HG03558 (cell line): ENCODE measurements at regions not wholly inside any gene's neighbourhood (a gene's known extent, or its start where the extent isn't known, plus 50 kb on each side); places are given as distances from the start of the nearest gene placed in this dataset.

Experiments used
- ATAC-seq: cut with Tn5 transposase; IDR thresholded peaks from one replicate; pipeline ENCODE4 v1.9.1; 2021; ENCODE audit warnings: moderate number of reproducible peaks; ENCODE audit not compliant: unreplicated experiment; ENCODE audit errors: extremely low read depth

- ATAC-seq = no peak
Measured at GRCh38 chr18:1968801-1969498, 602.4 kb downstream of the METTL4 start.

- no peak for ATAC-seq
Measured at GRCh38 chr18:1976484-1976883, 594.8 kb downstream of the METTL4 start.

- no peak for ATAC-seq
Measured at GRCh38 chr18:1982056-1982455, 589.2 kb downstream of the METTL4 start.

DNA sequence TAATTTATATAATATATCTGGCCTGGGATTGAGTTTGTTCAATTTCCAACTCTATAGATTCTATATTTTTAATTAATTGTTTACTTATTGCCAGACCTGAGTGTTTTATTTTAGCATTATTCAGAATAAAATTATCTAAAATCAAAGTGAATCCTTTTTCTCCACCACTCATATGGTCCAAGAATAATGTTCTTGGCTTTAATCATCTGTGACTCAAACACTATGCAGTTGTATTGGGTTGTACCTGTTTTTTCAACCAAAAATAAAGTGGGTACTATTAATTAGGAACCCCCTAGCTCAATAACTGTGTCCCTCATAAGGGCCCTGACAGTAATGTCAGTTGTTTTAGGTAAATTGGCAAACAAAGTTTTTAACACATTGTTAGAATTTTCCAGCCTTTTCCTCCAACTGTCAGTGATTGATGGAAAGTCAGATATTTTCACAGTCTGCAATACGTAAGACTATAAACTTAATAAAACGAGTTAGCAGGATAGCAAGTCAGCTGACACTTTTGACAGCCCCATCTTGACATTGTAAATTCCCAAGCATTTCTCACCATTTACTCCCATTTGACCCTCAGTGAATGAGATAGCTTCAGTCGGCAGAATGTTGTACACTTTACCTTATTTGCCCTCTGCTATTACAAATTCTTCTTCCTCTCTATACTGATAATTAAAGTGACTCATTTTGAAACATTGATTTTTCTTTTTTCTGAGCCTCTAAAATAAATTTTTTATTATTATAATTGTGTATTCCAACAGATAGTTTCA is 587.4 kb downstream of the METTL4 start:
- ATAC-seq = no peak

DNA sequence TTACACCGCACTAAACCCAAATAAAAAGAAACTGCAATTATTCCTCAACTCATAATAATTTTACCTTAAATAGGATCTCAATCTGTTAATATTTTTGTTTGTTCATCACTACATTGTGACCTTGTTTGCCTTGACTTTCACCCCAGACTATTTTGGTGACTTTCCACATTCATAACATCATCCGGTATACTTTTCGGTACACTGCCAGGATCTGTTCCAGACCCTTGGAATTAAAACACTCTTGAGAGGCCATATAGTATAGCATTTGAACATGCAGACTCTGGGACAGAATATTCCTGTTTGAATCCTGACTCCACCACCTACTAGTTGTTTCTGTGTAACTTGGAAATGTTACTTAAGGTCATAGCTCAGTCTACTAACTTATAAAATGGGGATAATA is 577.4 kb downstream of the METTL4 start:
- ATAC-seq = no peak

DNA sequence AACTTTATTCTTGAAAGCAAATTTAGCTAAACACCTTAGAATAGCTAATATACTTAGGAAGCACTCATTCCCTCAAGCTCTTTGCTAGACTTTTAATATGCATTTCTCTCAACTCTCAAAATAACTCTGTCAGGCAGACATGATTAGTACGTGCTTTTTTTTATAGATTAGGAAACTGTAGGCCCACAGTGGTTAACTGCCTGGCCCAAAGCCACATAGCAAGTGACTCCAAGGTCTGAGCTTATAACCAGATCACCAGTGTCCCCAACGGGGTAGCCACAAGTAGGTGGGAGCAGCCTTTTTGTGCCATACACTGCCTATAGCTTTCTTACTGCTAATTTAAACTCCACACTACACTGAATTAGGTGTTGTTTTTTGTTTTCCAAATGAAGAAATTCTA is 576.8 kb downstream of the METTL4 start:
- no peak for ATAC-seq

- ATAC-seq = no peak
Measured at GRCh38 chr18:1995041-1995612, 576.2 kb downstream of the METTL4 start.

GRCh38 chr18:1998121-1998520 is 573.2 kb downstream of the METTL4 start:
- no peak for ATAC-seq

DNA sequence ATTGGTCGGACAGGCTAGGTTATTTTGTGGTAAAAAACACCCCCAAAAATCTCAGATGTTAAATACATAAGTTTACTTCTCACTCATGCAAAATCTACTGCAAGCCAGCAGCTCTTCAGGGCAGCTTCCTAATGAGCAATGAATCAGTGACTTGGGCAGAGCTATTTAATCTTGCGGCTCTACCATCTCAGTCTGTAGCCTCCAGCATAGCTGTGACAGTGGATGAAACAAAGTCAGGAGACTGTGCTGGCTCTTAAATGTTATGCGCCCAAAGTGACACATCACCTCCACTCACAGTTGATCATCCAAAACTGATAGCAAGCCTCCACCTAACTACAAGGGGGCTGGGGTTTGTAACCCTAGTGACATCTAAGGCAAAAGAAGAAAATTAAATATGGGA is 571.9 kb downstream of the METTL4 start:
- ATAC-seq = no peak

GRCh38 chr18:2002151-2002550 is 569.2 kb downstream of the METTL4 start:
- no peak for ATAC-seq

DNA sequence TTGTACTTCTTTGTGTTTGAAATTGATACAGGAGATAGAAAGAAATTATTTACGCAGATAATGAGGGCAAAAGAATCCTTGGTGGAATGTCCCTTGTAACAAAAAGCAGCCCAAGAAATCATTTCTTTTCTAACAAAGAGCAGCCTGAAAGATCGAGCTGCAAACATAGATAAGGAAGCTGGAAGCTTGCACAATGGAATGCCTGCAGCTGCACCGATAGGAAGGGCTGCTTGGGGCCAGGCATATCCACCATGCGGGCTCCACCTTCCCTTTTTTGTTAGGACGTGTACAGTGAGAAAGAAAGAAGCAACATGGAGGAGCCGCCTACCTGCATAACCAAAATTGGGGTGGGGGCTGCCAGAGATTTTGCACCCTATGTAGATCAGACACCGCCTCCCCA is 568.7 kb downstream of the METTL4 start:
- ATAC-seq = no peak

GRCh38 chr18:2009942-2010697 is 561.2 kb downstream of the METTL4 start:
- no peak for ATAC-seq

- ATAC-seq = no peak
Measured at GRCh38 chr18:2027016-2027415, 544.3 kb downstream of the METTL4 start.

- ATAC-seq = no peak
Measured at GRCh38 chr18:2027756-2028155, 543.5 kb downstream of the METTL4 start.

GRCh38 chr18:2028986-2029385 is 542.3 kb downstream of the METTL4 start:
- no peak for ATAC-seq

DNA sequence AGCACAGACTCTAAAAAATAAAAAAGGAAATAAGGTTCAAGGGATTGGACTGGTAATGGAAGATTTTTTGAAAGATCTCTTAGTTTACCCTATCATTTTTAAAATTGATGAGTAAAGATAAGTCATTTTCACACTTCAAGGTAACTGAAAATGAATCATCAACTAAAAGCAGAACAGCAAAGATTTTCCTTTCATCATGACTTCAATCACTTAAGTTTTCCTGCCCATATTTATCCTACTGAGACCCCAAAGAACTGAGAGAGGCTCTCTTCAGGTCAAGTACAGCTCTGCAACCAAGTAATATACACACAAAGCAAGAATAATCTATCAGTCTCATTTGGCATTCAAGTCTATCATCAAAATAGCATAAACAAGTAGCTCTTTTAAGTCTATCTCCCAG is 540.7 kb downstream of the METTL4 start:
- ATAC-seq = no peak

GRCh38 chr18:2032036-2032435 is 539.3 kb downstream of the METTL4 start:
- ATAC-seq = no peak

DNA sequence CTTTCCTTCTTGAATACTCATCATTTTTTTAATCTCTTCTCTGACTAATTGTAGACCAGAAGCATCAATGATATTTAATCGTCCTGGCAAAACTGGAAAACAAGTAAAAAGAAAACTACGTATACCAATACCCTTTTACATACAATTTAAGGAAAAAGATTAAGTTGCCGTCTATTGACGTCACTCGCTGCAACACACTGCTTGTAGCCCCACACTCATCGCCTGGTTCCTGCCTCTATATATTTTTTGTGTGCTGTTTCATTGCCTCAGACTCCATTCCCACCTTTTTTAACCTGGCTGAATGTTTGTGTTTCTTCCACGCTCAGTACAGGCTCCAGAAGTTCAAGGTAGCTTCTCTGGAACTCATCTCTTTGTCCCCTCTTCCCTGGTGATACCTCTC is 536.2 kb downstream of the METTL4 start:
- ATAC-seq = no peak

- no peak for ATAC-seq
Measured at GRCh38 chr18:2036086-2036485, 535.2 kb downstream of the METTL4 start.

- no peak for ATAC-seq
Measured at GRCh38 chr18:2040279-2040678, 531.0 kb downstream of the METTL4 start.

DNA sequence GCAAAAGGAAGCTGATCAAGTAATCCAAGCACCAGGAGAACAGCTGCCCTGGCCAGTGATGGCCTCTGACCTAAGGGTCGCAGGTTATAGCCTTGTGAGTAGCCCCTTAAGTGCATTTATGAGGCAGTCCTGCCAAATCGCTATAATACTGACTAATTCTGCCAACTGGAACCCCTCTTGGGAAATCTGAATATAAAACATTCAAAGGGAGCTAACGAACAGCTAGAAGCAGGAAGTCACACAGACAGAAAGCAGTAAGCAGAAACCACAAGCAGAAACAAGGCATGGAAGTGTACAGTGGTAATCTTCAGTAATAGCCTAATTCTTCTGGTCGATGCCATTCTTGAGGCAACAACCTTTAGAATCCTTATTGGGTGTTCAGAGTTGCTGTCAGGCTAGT is 521.3 kb downstream of the METTL4 start:
- ATAC-seq = no peak
